ENCODE measurements at regions not wholly inside any gene's neighbourhood (a gene's known extent, or its start where the extent isn't known, plus 50 kb on each side); places are given as distances from the start of the nearest gene placed in this dataset.

DNA sequence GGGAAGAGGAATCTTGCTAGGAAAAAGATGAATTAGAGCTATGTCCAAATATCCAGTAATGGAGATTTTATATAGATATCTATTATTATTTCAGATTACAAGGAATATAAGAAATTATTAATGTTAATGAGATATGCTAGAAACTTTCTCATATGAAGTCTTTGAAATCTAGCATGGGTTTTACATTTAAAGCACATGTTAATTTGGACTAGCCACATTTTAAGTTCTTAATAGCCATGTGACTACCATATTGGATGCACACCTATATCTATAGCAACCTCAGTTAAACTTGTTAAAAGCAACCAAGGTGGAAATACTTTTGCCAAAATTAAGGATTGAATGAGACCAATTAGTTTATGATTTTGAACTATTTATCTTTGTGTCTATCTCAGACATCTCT is 86.7 kb upstream of the CNTNAP4 start:
- TF ChIP-seq POLR2AphosphoS5 (IDR thresholded peaks at IDR 0.05; ENCODE audit: low read depth, low read length) (no peak), TAF1 (IDR thresholded peaks at IDR 0.05; ENCODE audit: borderline replicate concordance, insufficient read depth, low read length) (no peak), SIN3A (IDR thresholded peaks at IDR 0.05; ENCODE audit: borderline replicate concordance, insufficient read depth, low read length) (no peak), FOXP2 (optimal IDR thresholded peaks at IDR 0.05; ENCODE audit: borderline replicate concordance, extremely low read depth, extremely low read length, insufficient read depth) (no peak)
- TF ChIP-seq, protein P1, sequence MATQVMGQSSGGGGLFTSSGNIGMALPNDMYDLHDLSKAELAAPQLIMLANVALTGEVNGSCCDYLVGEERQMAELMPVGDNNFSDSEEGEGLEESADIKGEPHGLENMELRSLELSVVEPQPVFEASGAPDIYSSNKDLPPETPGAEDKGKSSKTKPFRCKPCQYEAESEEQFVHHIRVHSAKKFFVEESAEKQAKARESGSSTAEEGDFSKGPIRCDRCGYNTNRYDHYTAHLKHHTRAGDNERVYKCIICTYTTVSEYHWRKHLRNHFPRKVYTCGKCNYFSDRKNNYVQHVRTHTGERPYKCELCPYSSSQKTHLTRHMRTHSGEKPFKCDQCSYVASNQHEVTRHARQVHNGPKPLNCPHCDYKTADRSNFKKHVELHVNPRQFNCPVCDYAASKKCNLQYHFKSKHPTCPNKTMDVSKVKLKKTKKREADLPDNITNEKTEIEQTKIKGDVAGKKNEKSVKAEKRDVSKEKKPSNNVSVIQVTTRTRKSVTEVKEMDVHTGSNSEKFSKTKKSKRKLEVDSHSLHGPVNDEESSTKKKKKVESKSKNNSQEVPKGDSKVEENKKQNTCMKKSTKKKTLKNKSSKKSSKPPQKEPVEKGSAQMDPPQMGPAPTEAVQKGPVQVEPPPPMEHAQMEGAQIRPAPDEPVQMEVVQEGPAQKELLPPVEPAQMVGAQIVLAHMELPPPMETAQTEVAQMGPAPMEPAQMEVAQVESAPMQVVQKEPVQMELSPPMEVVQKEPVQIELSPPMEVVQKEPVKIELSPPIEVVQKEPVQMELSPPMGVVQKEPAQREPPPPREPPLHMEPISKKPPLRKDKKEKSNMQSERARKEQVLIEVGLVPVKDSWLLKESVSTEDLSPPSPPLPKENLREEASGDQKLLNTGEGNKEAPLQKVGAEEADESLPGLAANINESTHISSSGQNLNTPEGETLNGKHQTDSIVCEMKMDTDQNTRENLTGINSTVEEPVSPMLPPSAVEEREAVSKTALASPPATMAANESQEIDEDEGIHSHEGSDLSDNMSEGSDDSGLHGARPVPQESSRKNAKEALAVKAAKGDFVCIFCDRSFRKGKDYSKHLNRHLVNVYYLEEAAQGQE (IDR thresholded peaks at IDR 0.05; ENCODE audit: insufficient read depth in 1 of 2, low read depth in 2 of 2, low read length in 2 of 2): no peak

- no peak for TF ChIP-seq POLR2AphosphoS5 (IDR thresholded peaks at IDR 0.05; ENCODE audit: low read depth, low read length)
- no peak for TF ChIP-seq SIN3A (IDR thresholded peaks at IDR 0.05; ENCODE audit: borderline replicate concordance, insufficient read depth, low read length)
- no peak for TF ChIP-seq TAF1 (IDR thresholded peaks at IDR 0.05; ENCODE audit: borderline replicate concordance, insufficient read depth, low read length)
- TF ChIP-seq, protein P1 (IDR thresholded peaks at IDR 0.05; ENCODE audit: insufficient read depth in 1 of 2, low read depth in 2 of 2, low read length in 2 of 2): no peak
- no peak for TF ChIP-seq FOXP2 (optimal IDR thresholded peaks at IDR 0.05; ENCODE audit: borderline replicate concordance, extremely low read depth, extremely low read length, insufficient read depth)
These were observed 83.1 kb upstream of the CNTNAP4 start for GRCh38 chr16:76193906-76194615.

DNA sequence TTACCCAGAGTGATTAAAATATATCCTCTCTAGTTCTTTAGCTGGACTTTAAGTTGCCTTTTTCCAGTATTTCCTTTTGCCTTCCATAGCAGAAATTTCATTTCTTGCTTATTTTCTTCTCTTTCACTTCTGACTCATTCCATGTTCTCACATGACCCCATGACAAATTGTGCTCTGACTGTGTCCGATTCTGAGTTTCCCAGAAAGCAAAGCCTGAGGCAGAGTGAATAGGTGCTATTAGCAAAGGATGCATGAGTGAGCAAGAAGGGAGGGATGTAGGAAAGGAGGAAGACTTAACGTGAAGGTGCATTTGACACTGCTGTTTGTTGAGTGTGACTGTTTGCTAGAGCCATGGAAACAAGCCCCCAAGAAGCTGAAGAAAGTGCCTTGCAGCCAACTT is 82.6 kb upstream of the CNTNAP4 start:
- no peak for TF ChIP-seq TAF1 (IDR thresholded peaks at IDR 0.05; ENCODE audit: borderline replicate concordance, insufficient read depth, low read length)
- TF ChIP-seq POLR2AphosphoS5 (IDR thresholded peaks at IDR 0.05; ENCODE audit: low read depth, low read length): no peak

DNA sequence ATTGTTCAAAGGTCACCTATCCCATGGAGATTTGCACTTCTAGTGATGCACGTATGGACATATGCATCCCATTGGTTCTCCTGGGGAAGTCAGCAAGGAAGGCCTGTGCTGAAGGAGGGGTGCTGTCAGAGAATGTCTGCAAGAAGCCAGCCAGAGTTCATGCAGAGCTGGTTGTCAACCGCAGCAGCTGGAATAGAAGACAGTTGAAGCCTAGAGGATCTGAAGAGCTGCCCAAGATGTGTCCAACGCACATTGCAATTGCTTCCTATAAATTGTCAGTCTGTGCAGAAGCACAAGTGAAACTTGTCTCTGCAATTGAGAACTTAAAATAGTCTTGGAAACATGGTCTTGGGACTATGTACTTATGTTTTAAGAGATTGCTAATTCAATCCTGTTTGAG is 82.1 kb upstream of the CNTNAP4 start:
- TF ChIP-seq POLR2AphosphoS5 (IDR thresholded peaks at IDR 0.05; ENCODE audit: low read depth, low read length) (no peak), FOXP2 (optimal IDR thresholded peaks at IDR 0.05; ENCODE audit: borderline replicate concordance, extremely low read depth, extremely low read length, insufficient read depth) (no peak), SIN3A (IDR thresholded peaks at IDR 0.05; ENCODE audit: borderline replicate concordance, insufficient read depth, low read length) (no peak), TAF1 (IDR thresholded peaks at IDR 0.05; ENCODE audit: borderline replicate concordance, insufficient read depth, low read length) (no peak)
- TF ChIP-seq, protein P1 (IDR thresholded peaks at IDR 0.05; ENCODE audit: insufficient read depth in 1 of 2, low read depth in 2 of 2, low read length in 2 of 2): no peak

- TF ChIP-seq TAF1 (IDR thresholded peaks at IDR 0.05; ENCODE audit: borderline replicate concordance, insufficient read depth, low read length) (no peak), POLR2AphosphoS5 (IDR thresholded peaks at IDR 0.05; ENCODE audit: low read depth, low read length) (no peak), SIN3A (IDR thresholded peaks at IDR 0.05; ENCODE audit: borderline replicate concordance, insufficient read depth, low read length) (no peak), FOXP2 (optimal IDR thresholded peaks at IDR 0.05; ENCODE audit: borderline replicate concordance, extremely low read depth, extremely low read length, insufficient read depth) (no peak)
- TF ChIP-seq, protein P1 (IDR thresholded peaks at IDR 0.05; ENCODE audit: insufficient read depth in 1 of 2, low read depth in 2 of 2, low read length in 2 of 2): no peak
These were observed 81.6 kb upstream of the CNTNAP4 start for GRCh38 chr16:76195648-76196047.

All from PFSK-1 (cell line).